ENCODE measurements at regions not wholly inside any gene's neighbourhood (a gene's known extent, or its start where the extent isn't known, plus 50 kb on each side); places are given as distances from the start of the nearest gene placed in this dataset.

GRCh38 chr7:24199978-24200377, 84.0 kb upstream of the NPY start:
- TF ChIP-seq CTCF (IDR thresholded peaks at IDR 0.05) (no peak), POLR2A (IDR thresholded peaks at IDR 0.05) (no peak)
